Activated CD4-positive, CD25-positive, alpha-beta regulatory T cell treated with anti-CD3 and anti-CD28 coated beads, Interleukin-2, amount 50 U/mL, for 24 hours (primary cell): ENCODE measurements at regions not wholly inside any gene's neighbourhood (a gene's known extent, or its start where the extent isn't known, plus 50 kb on each side); places are given as distances from the start of the nearest gene placed in this dataset.
"Not testable (repeated sequence)": the region's sequence is repeated elsewhere in the genome, so short reads cannot be mapped to it uniquely, and the experiment has no call there.

Source experiments
- ATAC-seq, 2 donors: fragments of 150-1000 bp; cut with Tn5 transposase; one replicate each; pipeline ENCODE4 v1.10.0; 2021; ENCODE audit warnings: mild to moderate bottlenecking in 1 of 2, moderate library complexity in 1 of 2

- ATAC-seq = no peak
These were observed 663.3 kb upstream of the ZNF804A start for GRCh38 chr2:183935005-183935404.

DNA sequence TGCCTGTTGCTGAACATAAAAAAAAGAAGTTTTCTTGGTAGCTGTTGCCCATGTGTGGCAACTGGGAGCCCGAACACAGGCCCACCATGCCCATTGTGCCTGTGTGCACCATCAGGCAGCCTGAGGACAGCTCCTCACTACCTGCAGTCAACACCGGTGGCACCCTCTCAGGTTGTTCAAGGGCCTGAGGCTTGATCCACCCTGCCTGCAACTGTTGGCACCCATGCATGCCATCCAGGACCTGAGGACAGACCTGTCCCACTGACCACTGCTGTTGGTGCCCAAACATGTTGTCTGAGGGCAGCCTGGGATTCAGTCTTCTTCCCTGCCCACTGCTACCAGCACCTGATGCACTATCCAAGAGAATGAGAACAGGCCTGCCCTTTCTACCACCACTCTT lies 661.1 kb upstream of the ZNF804A start:
- no peak for ATAC-seq

DNA sequence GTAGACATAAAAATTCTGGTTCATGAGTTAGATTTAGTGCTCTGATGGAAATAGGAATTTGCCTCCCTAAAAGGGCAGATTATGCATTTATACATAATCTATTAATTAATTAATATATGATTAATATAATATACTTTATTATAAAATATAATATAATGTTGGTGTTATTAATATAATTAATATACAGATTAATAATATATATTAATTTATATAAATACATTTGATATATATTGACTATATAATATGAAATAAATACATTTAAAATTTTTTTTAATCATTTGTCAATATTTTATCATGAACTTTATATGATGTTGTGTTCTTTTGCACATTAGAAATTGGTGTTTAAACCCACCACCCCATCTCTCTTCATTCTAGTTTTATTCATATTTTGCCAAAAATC lies 652.1 kb upstream of the ZNF804A start:
- no peak for ATAC-seq

- ATAC-seq = no peak
These were observed 649.5 kb upstream of the ZNF804A start for GRCh38 chr2:183948861-183949260.

- no peak for ATAC-seq
These were observed 647.7 kb upstream of the ZNF804A start for GRCh38 chr2:183950673-183951072.

- no peak for ATAC-seq
These were observed 646.7 kb upstream of the ZNF804A start for GRCh38 chr2:183951630-183952029.

GRCh38 chr2:183952741-183953140 lies 645.6 kb upstream of the ZNF804A start:
- ATAC-seq = no peak

- ATAC-seq = no peak
These were observed 634.7 kb upstream of the ZNF804A start for GRCh38 chr2:183963609-183964008.

GRCh38 chr2:183964565-183964964 lies 633.8 kb upstream of the ZNF804A start:
- no peak for ATAC-seq

- no peak for ATAC-seq
These were observed 630.6 kb upstream of the ZNF804A start for GRCh38 chr2:183967756-183968155.

GRCh38 chr2:183975676-183976075 lies 622.7 kb upstream of the ZNF804A start:
- not testable (repeated sequence) for ATAC-seq

DNA sequence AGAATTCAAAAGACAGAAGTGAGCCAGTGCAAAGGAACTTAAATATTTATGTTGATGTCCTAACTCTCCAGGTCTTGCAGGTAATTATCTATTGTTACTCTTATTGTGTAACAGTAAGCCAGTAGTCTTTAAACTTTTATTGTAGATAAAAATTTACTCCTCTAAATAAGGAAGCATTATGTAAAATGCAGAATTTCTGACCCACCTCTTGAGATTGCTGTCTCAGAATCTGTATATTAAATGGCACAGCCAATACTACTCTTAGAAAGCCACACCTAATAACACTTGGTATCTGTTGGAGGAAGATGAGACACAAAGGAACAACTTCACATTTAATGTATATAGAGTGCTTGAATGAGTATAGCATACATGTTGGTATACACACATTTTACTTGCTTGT lies 613.5 kb upstream of the ZNF804A start:
- ATAC-seq = no peak

- no peak for ATAC-seq
These were observed 606.4 kb upstream of the ZNF804A start for GRCh38 chr2:183991968-183992367.

- no peak for ATAC-seq
These were observed 605.3 kb upstream of the ZNF804A start for GRCh38 chr2:183993052-183993451.

- ATAC-seq = no peak
These were observed 602.7 kb upstream of the ZNF804A start for GRCh38 chr2:183995632-183996031.

- no peak for ATAC-seq
These were observed 601.2 kb upstream of the ZNF804A start for GRCh38 chr2:183996825-183997793.

DNA sequence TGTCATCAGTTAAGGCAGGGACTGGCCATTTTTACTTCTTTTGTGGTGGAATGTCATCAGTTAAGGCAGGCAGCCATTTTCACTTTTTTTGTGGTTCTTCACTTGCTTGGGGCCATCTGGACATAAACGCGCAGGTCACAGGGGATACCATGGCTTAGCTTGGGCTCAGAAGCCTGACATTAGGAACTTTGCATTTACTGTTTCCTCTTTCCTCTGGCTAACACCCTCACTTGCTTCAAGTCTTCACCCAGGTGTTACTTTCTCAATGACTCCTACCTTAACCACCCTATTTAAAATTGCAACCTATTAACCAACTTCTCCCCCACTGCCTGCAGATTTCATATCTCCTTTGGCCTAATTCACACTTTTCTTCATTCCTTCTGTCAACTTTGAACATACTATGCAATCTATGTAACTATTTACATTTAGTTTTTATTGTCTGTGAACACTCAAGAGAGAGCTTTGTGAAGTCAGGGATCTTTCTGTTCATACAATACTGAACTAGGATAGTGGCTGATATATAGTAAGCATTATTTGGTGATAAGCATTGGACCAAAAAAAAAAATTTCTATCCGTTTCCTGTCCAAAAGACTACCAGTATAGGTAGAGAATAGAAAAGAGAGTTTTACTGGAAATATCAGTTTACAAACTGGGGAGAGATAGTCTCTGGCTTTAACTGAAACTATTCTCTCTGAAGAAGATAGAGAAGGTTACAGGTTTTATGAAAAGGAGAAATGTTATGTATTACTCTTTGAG lies 600.1 kb upstream of the ZNF804A start:
- no peak for ATAC-seq

- no peak for ATAC-seq
These were observed 599.5 kb upstream of the ZNF804A start for GRCh38 chr2:183998797-183999190.

- ATAC-seq = no peak
These were observed 593.9 kb upstream of the ZNF804A start for GRCh38 chr2:184004289-184004947.

GRCh38 chr2:184004948-184005672 lies 593.2 kb upstream of the ZNF804A start:
- no peak for ATAC-seq

DNA sequence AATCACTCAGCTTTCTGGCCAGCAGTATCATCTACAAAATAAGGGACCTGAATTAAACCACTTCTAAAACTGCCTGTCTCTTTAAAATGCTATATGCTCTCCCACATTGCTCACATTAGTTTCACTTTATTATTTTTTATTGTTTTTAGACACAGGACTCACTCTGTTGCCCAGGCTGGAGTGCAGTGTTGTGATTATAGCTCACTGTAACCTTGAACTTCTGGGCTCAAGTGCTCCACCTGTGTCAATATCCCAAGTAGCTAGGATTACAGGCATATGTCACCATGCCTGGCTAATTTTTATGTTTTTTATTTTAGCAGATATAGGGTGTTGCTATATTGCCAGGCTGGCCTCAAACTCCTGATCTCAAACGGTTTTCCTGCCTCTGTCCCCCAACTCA lies 591.3 kb upstream of the ZNF804A start:
- ATAC-seq = no peak

- ATAC-seq = no peak
These were observed 571.4 kb upstream of the ZNF804A start for GRCh38 chr2:184026961-184027360.

DNA sequence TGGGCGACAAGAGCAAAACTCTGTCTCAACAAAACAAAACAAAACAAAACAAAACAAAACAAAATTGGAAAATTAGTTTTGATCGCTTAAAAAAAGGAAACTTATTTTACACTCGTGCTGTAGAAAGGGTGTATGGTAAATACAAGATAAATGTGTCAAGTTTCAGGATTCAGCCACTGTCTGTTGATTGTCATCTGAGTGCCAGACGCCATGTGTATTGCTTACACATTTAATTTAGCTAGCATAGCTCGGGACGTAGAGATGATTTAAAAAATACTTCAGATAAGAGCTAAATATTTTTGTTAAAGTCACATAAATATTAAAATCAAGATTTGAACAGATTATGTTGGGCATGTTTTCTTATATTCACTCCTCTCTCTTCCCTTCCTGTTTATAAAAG lies 568.1 kb upstream of the ZNF804A start:
- no peak for ATAC-seq
